Liver (tissue), 8 donors: ENCODE measurements at regions not wholly inside any gene's neighbourhood (a gene's known extent, or its start where the extent isn't known, plus 50 kb on each side); places are given as distances from the start of the nearest gene placed in this dataset.

Experiments
- DNase-seq: peaks from one replicate; pipeline ENCODE4 v3.0.0-alpha.2; 2017; ENCODE audit warnings: low spot score
- H3K27ac ChIP-seq, 2 donors: one replicate each; pipeline ENCODE4 v1.7.0; 2013; ENCODE audit warnings: inconsistent platforms in 2 of 2, low read length in 2 of 2, control low read depth in 1 of 2, low read depth in 1 of 2, mild to moderate bottlenecking in 1 of 2
- H3K27me3 ChIP-seq, 4 donors: one replicate each; pipeline versions ENCODE4 v1.6.1 to v1.7.0; 2013; ENCODE audit warnings: low read length in 3 of 4, inconsistent platforms in 1 of 4, mild to moderate bottlenecking in 1 of 4, moderate library complexity in 1 of 4; ENCODE audit not compliant: control insufficient read depth in 4 of 4, insufficient read depth in 4 of 4
- H3K36me3 ChIP-seq, 4 donors: one replicate each; pipeline versions ENCODE4 v1.6.1 to v1.7.0; 2013; ENCODE audit warnings: low read length in 3 of 4, mild to moderate bottlenecking in 3 of 4, low read depth in 1 of 4, moderate library complexity in 1 of 4; ENCODE audit not compliant: control insufficient read depth in 4 of 4, insufficient read depth in 3 of 4
- H3K4me1 ChIP-seq, 4 donors: one replicate each; pipeline versions ENCODE4 v1.6.1 to v1.7.0; 2013; ENCODE audit warnings: low read length in 3 of 4, mild to moderate bottlenecking in 3 of 4, moderate library complexity in 1 of 4; ENCODE audit not compliant: control insufficient read depth in 4 of 4, insufficient read depth in 4 of 4
- H3K4me3 ChIP-seq, 3 donors: one replicate each; pipeline versions ENCODE4 v1.6.1 to v1.7.0; 2013; ENCODE audit warnings: low read length in 3 of 3, control low read depth in 1 of 3, low read depth in 1 of 3, mild to moderate bottlenecking in 1 of 3
- H3K9ac ChIP-seq, 2 donors: one replicate each; pipeline ENCODE4 v1.7.0; 2013; ENCODE audit warnings: low read length in 2 of 2, mild to moderate bottlenecking in 2 of 2, moderate library complexity in 2 of 2, control low read depth in 1 of 2, low read depth in 1 of 2
- H3K9me3 ChIP-seq, 4 donors: one replicate each; pipeline versions ENCODE4 v1.6.1 to v1.7.0; 2013; ENCODE audit warnings: low read length in 3 of 4; ENCODE audit not compliant: control insufficient read depth in 4 of 4
- ATF3 ChIP-seq: IDR thresholded peaks from 2 replicates; pipeline ENCODE4 v1.6.1; 2016; ENCODE audit warnings: antibody characterized with exemption
- CTCF ChIP-seq: fragments of 150-350 bp; IDR thresholded peaks from 2 replicates; pipeline ENCODE4 v1.5.1; 2017; ENCODE audit warnings: improper control_type of control experiment, low read depth, low read length; ENCODE audit not compliant: missing input control
- EGR1 ChIP-seq, 2 donors: IDR thresholded peaks; 2 replicates each; pipeline ENCODE4 v1.6.1; 2016 to 2018; ENCODE audit warnings: antibody characterized with exemption in 2 of 2, low read depth in 2 of 2
- FOXA1 ChIP-seq: IDR thresholded peaks from 2 replicates; pipeline ENCODE4 v1.6.1; 2016; ENCODE audit warnings: antibody characterized with exemption
- FOXA2 ChIP-seq: IDR thresholded peaks from 2 replicates; pipeline ENCODE4 v1.6.1; 2016; ENCODE audit warnings: antibody characterized with exemption
- GABPA ChIP-seq, 2 donors: IDR thresholded peaks in 1 of 2; conservative IDR thresholded peaks in 1 of 2; 2 replicates each; pipeline ENCODE4 v1.6.1; 2016; ENCODE audit warnings: antibody characterized with exemption in 2 of 2, mild to moderate bottlenecking in 1 of 2, moderate library complexity in 1 of 2
- HNF4A ChIP-seq, 2 donors: conservative IDR thresholded peaks; 2 replicates each; pipeline ENCODE4 v1.6.1; 2016; ENCODE audit warnings: antibody characterized with exemption in 2 of 2, mild to moderate bottlenecking in 2 of 2
- HNF4G ChIP-seq: IDR thresholded peaks from 2 replicates; pipeline ENCODE4 v1.6.1; 2016; ENCODE audit warnings: antibody characterized with exemption
- JUND ChIP-seq, 2 donors: IDR thresholded peaks; 2 replicates each; pipeline ENCODE4 v1.6.1; 2016; ENCODE audit warnings: antibody characterized with exemption in 2 of 2
- MAX ChIP-seq: IDR thresholded peaks from 2 replicates; pipeline ENCODE4 v1.6.1; 2016; ENCODE audit warnings: antibody characterized with exemption
- NR2F2 ChIP-seq: IDR thresholded peaks from 2 replicates; pipeline ENCODE4 v1.6.1; 2016; ENCODE audit warnings: antibody characterized with exemption
- RAD21 ChIP-seq, 2 donors: IDR thresholded peaks; 2 replicates each; pipeline ENCODE4 v1.6.1; 2016; ENCODE audit warnings: antibody characterized with exemption in 2 of 2, mild to moderate bottlenecking in 2 of 2
- REST ChIP-seq: IDR thresholded peaks from 2 replicates; pipeline ENCODE4 v1.6.1; 2016; ENCODE audit warnings: antibody characterized with exemption, mild to moderate bottlenecking
- RXRA ChIP-seq, 2 donors: IDR thresholded peaks; 2 replicates each; pipeline ENCODE4 v1.6.1; 2017 to 2018; ENCODE audit warnings: antibody characterized with exemption in 2 of 2, mild to moderate bottlenecking in 1 of 2
- SP1 ChIP-seq: IDR thresholded peaks from 2 replicates; pipeline ENCODE4 v1.6.1; 2018; ENCODE audit warnings: antibody characterized with exemption, mild to moderate bottlenecking
- TAF1 ChIP-seq: conservative IDR thresholded peaks from 2 replicates; pipeline ENCODE4 v1.6.1; 2016; ENCODE audit warnings: antibody characterized with exemption, mild to moderate bottlenecking
- YY1 ChIP-seq: IDR thresholded peaks from 2 replicates; pipeline ENCODE4 v1.6.1; 2016; ENCODE audit warnings: antibody characterized with exemption, mild to moderate bottlenecking
- ZBTB33 ChIP-seq: IDR thresholded peaks from 2 replicates; pipeline ENCODE4 v1.6.1; 2016; ENCODE audit warnings: antibody characterized with exemption
- WGBS: extraction: QIAGEN DNeasy Blood & Tissue Kit; methylation state at CpG from one replicate; pipeline ENCODE4 v1.1.7; 2013; 5-methylcytosine and 5-hydroxymethylcytosine counted together
- donor health status: healthy.
- donor health status: healthy.
- donor health status: healthy.
- donor health status: healthy.
- donor health status: healthy.

- Histone ChIP-seq H3K27me3 (no peaks in the 10 kb centered on the region), H3K9ac (no peak overlapping the region), H3K27ac (no peak overlapping the region), H3K4me3 (no peak overlapping the region), H3K36me3 (no peaks in the 10 kb centered on the region), H3K4me1 (no peaks in the 10 kb centered on the region), H3K9me3 (no peaks in the 10 kb centered on the region)
- WGBS, result 81% methylated on average over 1 of the region's 1 CpG
- DNase-seq, result no peak
- TF ChIP-seq HNF4G (no peak), GABPA (IDR thresholded peaks at IDR 0.05 in 1 of 2, conservative IDR thresholded peaks at IDR 0.05 in 1 of 2) (no peak), CTCF (no peak), MAX (no peak)
These were observed 1817.6 kb upstream of the C9orf72 start for GRCh38 chr9:29390859-29391258.

GRCh38 chr9:29393064-29393463 lies 1819.8 kb upstream of the C9orf72 start:
- DNase-seq, result no peak
- no peaks in the 10 kb centered on the region for H3K9me3 ChIP-seq
- no peaks in the 10 kb centered on the region for H3K36me3 ChIP-seq
- H3K9ac ChIP-seq, result no peak overlapping the region
- no peaks in the 10 kb centered on the region for H3K27me3 ChIP-seq
- H3K4me3 ChIP-seq, result no peak overlapping the region
- H3K4me1 ChIP-seq, result no peaks in the 10 kb centered on the region
- WGBS, result 64% methylated on average over 2 of the region's 2 CpGs
- H3K27ac ChIP-seq, result no peak overlapping the region
- no peak for TF ChIP-seq ATF3
- no peak for TF ChIP-seq JUND (IDR thresholded peaks at IDR 0.05)
- TF ChIP-seq FOXA1, result no peak
- TF ChIP-seq NR2F2, result no peak
- TF ChIP-seq HNF4G, result no peak
- no peak for TF ChIP-seq HNF4A (conservative IDR thresholded peaks at IDR 0.05)
- TF ChIP-seq MAX, result no peak
- no peak for TF ChIP-seq TAF1
- no peak for TF ChIP-seq GABPA (IDR thresholded peaks at IDR 0.05 in 1 of 2, conservative IDR thresholded peaks at IDR 0.05 in 1 of 2)
- no peak for TF ChIP-seq YY1
- TF ChIP-seq ZBTB33, result no peak
- TF ChIP-seq EGR1 (IDR thresholded peaks at IDR 0.05; ENCODE audit: low read depth in 2 of 2), result no peak
- no peak for TF ChIP-seq REST
- TF ChIP-seq RXRA (IDR thresholded peaks at IDR 0.05), result no peak
- TF ChIP-seq RAD21 (IDR thresholded peaks at IDR 0.05), result no peak
- no peak for TF ChIP-seq CTCF
- no peak for TF ChIP-seq SP1
- TF ChIP-seq FOXA2, result no peak
